Hematopoietic multipotent progenitor cell (in vitro differentiated cells): ENCODE measurements at regions not wholly inside any gene's neighbourhood (a gene's known extent, or its start where the extent isn't known, plus 50 kb on each side); places are given as distances from the start of the nearest gene placed in this dataset.
"Not testable (repeated sequence)": the region's sequence is repeated elsewhere in the genome, so short reads cannot be mapped to it uniquely, and the experiment has no call there.

Experiments
- DNase-seq, 3 donors: peaks; one replicate each; pipeline ENCODE4 v3.0.0-alpha.2; 2011 to 2015; ENCODE audit warnings: low read depth in 2 of 3, low spot score in 2 of 3

GRCh38 chr1:65577278-65577677, 156.8 kb downstream of the LEPR start:
- DNase-seq, result peak in 2 of 3 donors; percentile 4 to 5

- DNase-seq, result not testable (repeated sequence)
These were observed 157.5 kb downstream of the LEPR start for GRCh38 chr1:65577982-65578381.

- DNase-seq, result no peak
These were observed 160.7 kb downstream of the LEPR start for GRCh38 chr1:65581119-65581518.

GRCh38 chr1:65584399-65584798, 163.9 kb downstream of the LEPR start:
- no peak for DNase-seq

GRCh38 chr1:65590279-65590678, 169.8 kb downstream of the LEPR start:
- DNase-seq, result no peak

GRCh38 chr1:65593516-65593915, 173.0 kb downstream of the LEPR start:
- no peak for DNase-seq

- no peak for DNase-seq
These were observed 175.3 kb downstream of the LEPR start for GRCh38 chr1:65595724-65596123.

- no peak for DNase-seq
These were observed 176.3 kb downstream of the LEPR start for GRCh38 chr1:65596768-65597167.

GRCh38 chr1:65605621-65606020, 185.2 kb downstream of the LEPR start:
- DNase-seq, result no peak

- no peak for DNase-seq
These were observed 186.0 kb downstream of the LEPR start for GRCh38 chr1:65606426-65606825.

- no peak for DNase-seq
These were observed 178.8 kb upstream of the PDE4B start for GRCh38 chr1:65613884-65614283.

GRCh38 chr1:65615859-65616258, 176.8 kb upstream of the PDE4B start:
- no peak for DNase-seq

- DNase-seq, result not testable (repeated sequence)
These were observed 171.0 kb upstream of the PDE4B start for GRCh38 chr1:65621721-65622120.

- DNase-seq, result no peak
These were observed 168.8 kb upstream of the PDE4B start for GRCh38 chr1:65623895-65624294.

- no peak for DNase-seq
These were observed 167.2 kb upstream of the PDE4B start for GRCh38 chr1:65625528-65625927.

GRCh38 chr1:65626003-65626402, 166.7 kb upstream of the PDE4B start:
- no peak for DNase-seq

GRCh38 chr1:65629788-65630187, 162.9 kb upstream of the PDE4B start:
- no peak for DNase-seq

GRCh38 chr1:65630855-65631254, 161.8 kb upstream of the PDE4B start:
- DNase-seq, result no peak

- DNase-seq, result no peak
These were observed 160.5 kb upstream of the PDE4B start for GRCh38 chr1:65632235-65632634.

GRCh38 chr1:65640046-65640445, 152.6 kb upstream of the PDE4B start:
- no peak for DNase-seq

GRCh38 chr1:65649185-65649584, 143.5 kb upstream of the PDE4B start:
- DNase-seq, result not testable (repeated sequence)

GRCh38 chr1:65650682-65651081, 142.0 kb upstream of the PDE4B start:
- no peak for DNase-seq

GRCh38 chr1:65654526-65654925, 138.2 kb upstream of the PDE4B start:
- DNase-seq, result not testable (repeated sequence)

GRCh38 chr1:65657609-65658008, 135.1 kb upstream of the PDE4B start:
- DNase-seq, result not testable (repeated sequence)
